Suprapubic skin (tissue), 4 donors: ENCODE measurements at regions not wholly inside any gene's neighbourhood (a gene's known extent, or its start where the extent isn't known, plus 50 kb on each side); places are given as distances from the start of the nearest gene placed in this dataset.

ENCODE experiments used
- CTCF ChIP-seq, 2 donors: fragments of 200-600 bp in 1 of 2; fragments of 450-650 bp in 1 of 2; sonication (generic) in 1 of 2; IDR thresholded peaks; one replicate each; pipeline ENCODE4 v1.5.1; 2016 to 2019; ENCODE audit warnings: antibody characterized with exemption in 2 of 2, mild to moderate bottlenecking in 1 of 2, moderate library complexity in 1 of 2
- EP300 ChIP-seq: sonication (generic); formaldehyde crosslinking; IDR thresholded peaks from one replicate; pipeline ENCODE4 v1.6.1; 2017; ENCODE audit warnings: antibody characterized with exemption
- POLR2A ChIP-seq, 2 donors: fragments of 450-650 bp; IDR thresholded peaks; one replicate each; pipeline ENCODE4 v1.6.1; 2017; ENCODE audit warnings: antibody characterized with exemption in 2 of 2, mild to moderate bottlenecking in 2 of 2, moderate library complexity in 2 of 2
- POLR2AphosphoS5 ChIP-seq, 3 donors: sonication (generic); formaldehyde crosslinking; IDR thresholded peaks; one replicate each; pipeline ENCODE4 v1.6.1; 2017; ENCODE audit warnings: antibody characterized with exemption in 3 of 3

DNA sequence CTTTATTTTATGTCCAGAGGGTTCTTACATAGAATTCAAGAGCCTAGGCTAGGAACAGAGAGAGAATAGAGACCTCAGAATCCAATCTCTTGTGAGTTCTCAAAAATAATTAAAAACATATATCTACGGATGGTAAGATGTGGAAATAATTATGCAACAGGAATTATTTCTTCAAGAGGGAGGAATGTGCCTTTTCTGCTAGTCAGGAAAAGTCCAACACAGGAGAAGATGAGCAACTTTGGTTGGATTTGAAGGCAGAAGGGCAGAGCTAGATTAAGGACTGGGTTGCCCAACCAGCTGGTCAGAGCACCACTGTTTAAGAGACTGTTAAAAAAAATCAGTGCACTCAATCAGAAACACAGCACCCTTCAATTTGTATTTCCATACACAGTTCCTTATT is 365.5 kb downstream of the ETNK1 start:
- TF ChIP-seq CTCF (IDR thresholded peaks at IDR 0.05) (no peak), POLR2AphosphoS5 (IDR thresholded peaks at IDR 0.05) (no peak), POLR2A (IDR thresholded peaks at IDR 0.05) (no peak), EP300 (no peak)
